K562 (cell line): ENCODE measurements at regions not wholly inside any gene's neighbourhood (a gene's known extent, or its start where the extent isn't known, plus 50 kb on each side); places are given as distances from the start of the nearest gene placed in this dataset.

Experiments used
- HDAC1 ChIP-seq, 2 experiments: fragments of 450-650 bp; IDR thresholded peaks; 2 replicates each; pipeline ENCODE4 v1.6.1; 2016 to 2017; ENCODE audit warnings: inconsistent platforms in 1 of 2, mild to moderate bottlenecking in 1 of 2, moderate library complexity in 1 of 2
- MAX ChIP-seq: sonication (generic); formaldehyde crosslinking; IDR thresholded peaks from 2 replicates; pipeline ENCODE4 v1.9.0; 2022; ENCODE audit warnings: mild to moderate bottlenecking, missing genetic modification reagents
- MTF1 ChIP-seq: fragments of 250-450 bp; sonication (Bioruptor Pico); IDR thresholded peaks from 2 replicates; pipeline ENCODE4 v1.9.0; 2021; ENCODE audit warnings: moderate library complexity, mild to moderate bottlenecking, inconsistent platforms, borderline replicate concordance
- ZNF121 ChIP-seq: sonication (generic); formaldehyde crosslinking; conservative IDR thresholded peaks from 2 replicates; pipeline ENCODE4 v1.8.0; 2022; ENCODE audit warnings: missing genetic modification reagents

GRCh38 chrX:73979551-73980131 lies 127.1 kb upstream of the XIST start:
- no peak for TF ChIP-seq HDAC1 (IDR thresholded peaks at IDR 0.05)
- TF ChIP-seq ZNF121 (CRISPR knock-in tag): no peak
- TF ChIP-seq MTF1 (CRISPR knock-in tag): no peak
- TF ChIP-seq MAX (CRISPR knock-in tag): no peak
